ENCODE measurements at regions not wholly inside any gene's neighbourhood (a gene's known extent, or its start where the extent isn't known, plus 50 kb on each side); places are given as distances from the start of the nearest gene placed in this dataset.
"Not testable (repeated sequence)": the region's sequence is repeated elsewhere in the genome, so short reads cannot be mapped to it uniquely, and the experiment has no call there.

DNA sequence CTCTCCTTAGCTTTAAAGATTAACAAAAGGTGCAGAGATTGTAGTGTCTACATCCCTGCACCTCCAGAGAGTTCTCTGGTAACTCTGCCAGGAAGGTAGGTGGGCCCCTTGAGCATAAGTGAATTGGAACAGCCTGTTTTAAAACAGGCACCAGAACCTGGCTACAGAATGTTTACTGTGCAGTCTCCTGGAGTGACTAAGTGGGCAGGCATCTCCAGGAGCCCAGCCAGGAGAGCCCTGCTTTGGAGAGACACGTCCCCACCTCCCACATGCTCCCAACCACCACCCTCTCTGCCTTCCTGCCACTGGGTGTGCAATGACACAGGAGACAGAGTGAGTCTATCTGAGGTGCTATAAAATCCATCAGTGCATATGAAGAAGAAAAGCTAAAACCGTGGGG lies 110.3 kb upstream of the EYA4 start:
- DNase-seq = no peak

DNA sequence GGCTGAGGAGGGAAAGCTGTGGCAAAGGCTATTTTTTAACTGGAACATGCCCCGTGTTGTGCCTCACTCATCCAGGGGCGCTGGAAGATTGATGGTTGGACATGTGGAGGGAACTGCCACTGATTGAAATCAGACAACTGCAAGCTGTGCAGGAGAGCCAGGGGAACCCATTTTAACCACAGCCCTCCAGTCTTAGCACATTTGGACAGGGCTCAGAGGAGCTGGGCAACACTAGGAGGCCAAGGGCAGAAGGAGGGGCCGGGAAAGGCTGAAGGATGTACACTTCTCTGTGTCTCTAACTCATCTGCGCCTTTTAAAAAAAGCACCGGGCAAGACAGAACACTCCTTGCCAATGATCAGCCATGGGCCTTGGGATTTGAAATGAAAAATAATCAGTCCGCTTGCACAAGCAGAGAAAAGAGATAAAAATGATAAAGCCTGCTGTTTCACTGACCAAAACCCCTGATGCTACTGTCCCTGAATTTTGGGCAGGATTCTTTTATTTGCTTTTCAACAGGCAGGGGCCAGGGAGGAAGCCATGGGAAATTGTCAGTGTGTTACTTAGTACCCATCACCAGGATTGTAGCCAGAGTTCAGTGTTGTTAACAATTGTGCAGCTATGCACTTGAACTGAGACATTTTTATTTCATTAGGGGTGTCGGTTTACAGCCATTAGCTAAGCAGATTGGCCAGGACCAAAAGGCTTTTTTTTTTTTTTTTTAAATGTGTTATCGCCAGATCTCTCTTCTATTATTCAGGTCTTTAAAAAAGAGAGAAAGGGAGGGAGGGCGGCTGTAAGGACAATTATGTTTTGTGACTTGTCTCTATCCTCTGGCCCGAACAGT lies 109.3 kb upstream of the EYA4 start:
- DNase-seq = no peak

DNA sequence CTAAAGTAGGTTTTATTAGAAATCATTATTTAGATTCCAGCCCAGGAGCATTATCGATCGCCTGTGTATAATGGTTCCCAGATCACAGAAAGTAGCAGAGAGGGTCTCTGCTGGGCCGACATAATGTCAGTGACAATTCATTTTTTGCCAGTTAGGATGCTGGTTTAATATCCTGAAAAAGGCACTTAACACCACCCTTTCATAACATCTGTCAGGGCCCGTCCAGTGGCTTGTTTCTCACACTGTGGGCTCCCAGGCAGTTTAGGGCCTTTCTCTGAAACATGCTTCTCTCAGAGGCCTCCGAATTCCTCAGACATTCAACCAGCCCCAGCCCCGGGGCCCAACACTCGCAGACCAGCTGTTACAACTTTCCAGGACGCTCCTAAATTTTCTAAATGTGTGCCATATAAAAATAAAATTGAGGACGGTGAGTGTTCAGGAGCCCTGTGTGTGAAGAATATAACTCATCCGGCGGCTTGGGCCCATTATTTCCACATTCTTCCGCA lies 108.6 kb upstream of the EYA4 start:
- DNase-seq = no peak

DNA sequence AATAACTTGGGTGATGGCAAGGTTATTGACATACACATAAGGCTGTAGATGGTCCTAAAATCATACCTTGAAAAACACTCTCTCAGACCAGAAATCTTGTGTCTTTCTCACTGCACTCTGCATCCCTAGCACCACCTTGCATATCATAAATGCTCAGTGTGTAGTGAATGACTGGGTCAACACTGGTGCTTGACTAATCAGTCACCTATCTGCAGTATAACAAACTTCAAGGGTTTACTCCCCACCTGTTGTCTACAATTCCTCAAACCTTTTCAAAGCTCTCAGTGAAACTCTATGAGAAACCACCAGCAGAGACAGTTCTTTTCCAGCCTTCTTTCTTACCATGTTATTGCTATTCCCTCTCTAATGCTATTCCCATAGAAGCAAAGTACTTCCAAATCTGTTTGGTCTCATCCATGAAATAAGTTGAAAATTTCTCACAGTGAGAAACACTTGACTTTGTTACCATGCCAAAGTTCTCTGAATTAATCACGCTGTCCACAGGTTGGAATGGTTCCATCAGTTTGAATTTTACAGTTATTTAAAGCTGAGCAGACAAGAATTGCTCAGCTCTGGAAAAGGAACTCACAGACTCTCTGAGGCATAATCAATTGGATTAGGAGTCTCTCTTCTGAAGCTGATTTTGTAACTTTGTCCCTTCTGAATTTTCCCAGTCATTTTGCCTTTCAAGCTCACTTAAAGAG lies 104.8 kb upstream of the EYA4 start:
- DNase-seq = no peak

DNA sequence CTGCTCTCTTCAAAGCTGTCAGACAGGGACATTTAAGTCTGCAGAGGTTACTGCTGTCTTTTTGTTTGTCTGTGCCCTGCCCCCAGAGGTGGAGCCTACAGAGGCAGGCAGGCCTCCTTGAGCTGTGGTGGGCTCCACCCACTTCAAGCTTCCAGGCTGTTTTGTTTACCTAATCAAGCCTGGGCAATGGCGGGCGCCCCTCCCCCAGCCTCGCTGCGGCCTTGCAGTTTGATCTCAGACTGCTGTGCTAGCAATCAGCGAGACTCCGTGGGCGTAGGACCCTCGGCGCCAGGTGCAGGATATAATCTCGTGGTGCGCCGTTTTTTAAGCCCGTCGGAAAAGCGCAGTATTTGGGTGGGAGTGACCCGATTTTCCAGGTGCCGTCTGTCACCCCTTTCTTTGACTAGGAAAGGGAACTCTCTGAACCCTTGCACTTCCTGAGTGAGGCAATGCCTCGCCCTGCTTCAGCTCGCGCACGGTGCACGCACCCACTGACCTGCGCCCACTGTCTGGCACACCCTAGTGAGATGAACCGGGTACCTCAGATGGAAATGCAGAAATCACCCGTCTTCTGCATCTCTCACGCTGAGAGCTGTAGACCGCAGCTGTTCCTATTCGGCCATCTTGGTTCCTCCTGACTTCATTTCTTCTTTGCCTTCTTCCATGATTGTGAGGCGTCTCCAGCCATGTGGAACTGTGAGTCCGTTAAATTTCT lies 93.5 kb upstream of the EYA4 start:
- DNase-seq = not testable (repeated sequence)

DNA sequence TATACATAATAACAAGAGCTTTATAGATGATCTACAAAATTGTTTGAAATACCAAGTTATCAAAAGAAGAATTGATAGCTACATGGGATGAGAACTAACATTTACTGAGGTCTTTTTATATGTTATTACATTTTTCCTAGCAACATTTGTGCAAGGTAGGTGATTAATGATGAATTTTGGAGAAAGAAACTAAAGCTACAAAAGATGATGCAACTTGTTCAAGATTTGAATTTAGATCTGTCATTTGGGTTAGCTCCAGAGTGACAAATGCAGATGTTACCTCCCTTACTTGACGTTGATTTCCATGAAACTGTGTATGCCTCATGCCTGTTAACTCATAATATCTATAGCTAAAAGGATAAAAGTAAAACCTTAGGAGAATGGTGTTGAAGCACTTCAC lies 84.5 kb upstream of the EYA4 start:
- DNase-seq = no peak

DNA sequence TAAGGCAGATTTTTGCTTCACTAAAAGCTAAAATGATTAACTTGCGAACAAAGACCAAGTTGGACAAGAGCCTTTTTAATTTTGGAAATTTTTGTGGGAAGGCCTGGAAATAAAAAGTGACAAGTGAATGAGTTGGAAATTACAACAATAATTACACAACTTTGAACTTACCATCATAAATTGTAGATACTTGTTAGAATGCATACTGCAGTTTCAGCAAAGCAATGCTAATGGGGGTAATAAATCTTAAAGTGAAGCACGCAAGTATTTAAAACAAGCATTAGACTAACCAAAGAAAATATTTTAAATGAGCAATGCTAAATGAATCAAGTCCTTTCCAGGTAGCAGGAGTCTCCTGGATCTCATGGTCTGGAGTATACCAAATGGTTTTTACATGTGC lies 83.2 kb upstream of the EYA4 start:
- no peak for DNase-seq

DNA sequence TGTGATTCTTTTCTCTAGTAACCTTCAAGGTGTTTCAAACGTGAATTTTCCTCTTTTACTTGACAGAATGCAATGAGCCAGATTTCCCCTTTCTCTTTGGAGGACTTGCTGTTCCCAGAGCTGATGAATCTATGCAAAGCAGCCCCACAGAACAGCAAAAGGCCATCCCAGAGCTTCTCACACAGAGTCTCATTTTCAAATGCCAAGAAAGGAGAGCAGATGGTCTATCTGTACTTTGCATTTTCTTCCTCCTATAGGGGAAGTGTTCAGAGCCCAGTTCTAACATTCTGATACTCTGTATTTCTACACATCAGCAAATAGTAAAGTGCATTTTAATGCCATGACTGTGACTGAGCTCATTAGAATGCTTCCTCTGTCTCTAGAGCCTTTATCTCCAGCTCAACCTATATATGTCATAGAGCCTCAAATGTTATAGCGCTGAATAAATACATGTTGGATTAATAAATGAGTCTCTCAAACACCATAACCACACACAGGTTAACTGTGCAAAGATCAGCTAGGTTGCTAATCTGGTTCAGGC lies 81.8 kb upstream of the EYA4 start:
- DNase-seq = no peak

DNA sequence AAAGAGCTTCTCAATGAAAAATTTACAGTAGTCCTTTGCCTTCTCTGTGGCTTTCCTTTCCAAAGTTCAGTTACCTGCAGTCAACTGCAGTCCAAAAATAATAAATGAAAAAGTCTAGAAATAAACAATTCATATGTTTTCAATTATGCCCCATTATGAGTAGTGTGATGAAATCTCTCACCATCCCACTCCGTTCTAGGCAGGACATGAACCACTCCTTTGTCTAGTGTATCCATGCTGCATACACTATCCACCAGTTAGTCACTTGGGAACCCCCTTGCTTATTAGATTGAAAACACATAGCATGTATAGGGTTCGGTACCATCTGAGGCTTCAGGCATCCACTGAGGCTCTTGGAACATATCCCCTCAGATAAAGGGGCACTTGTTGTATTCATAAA lies 80.6 kb upstream of the EYA4 start:
- no peak for DNase-seq

DNA sequence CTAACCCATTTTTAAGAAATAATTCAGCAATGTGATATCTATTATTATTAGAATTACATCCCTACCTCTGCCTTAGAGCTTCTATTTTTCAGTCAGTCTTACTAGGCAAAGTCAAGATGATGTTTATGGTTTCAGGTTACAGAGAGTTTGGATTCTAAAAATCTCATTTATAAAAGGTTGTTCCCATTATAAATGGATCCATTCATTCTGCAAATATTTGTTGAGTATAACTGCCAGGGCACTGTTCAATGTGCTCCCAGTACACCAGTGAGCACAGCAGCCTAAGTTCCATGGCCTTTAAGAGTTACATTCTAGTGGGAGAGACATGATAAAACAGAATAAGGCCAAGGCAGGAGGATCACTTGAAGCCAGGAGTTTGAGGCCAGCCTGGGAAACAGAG lies 75.9 kb upstream of the EYA4 start:
- DNase-seq = no peak

DNA sequence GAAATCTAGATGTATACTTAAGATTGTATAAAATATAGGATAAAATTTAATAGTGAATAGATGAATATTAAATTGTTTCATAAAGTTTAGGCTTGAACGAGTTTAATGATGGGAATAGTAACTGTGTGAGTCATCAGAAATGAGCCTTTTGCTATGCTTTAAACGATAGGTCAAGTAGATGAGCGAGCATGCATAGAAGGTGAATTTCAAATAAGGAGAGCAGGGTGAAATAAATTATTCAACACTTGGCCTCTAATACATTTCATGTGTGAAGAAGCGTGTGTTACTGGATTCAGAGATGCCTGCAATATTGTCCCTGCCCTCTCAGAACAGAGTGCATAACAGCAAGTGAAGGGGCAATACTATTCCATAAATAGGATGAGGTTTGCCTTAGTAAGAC lies 74.4 kb upstream of the EYA4 start:
- no peak for DNase-seq

DNA sequence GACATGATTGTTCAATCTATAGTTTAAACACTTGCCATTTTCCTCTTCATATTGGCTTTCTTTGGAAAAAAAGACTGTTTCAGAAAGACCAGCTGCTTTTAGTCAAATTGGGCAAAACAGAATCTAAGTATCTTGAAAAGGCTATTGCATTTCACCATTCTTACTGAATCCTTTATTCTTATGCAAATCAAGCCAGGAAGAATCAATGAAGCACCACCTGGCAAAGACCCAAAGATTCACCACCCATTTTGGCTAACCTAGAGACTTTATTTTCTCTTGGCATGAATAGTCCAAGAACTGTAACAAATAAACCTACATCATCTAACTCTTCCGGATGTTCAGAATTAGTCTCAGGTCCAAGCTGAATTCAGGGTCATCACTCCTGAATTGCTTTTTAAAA lies 71.3 kb upstream of the EYA4 start:
- DNase-seq = no peak

DNA sequence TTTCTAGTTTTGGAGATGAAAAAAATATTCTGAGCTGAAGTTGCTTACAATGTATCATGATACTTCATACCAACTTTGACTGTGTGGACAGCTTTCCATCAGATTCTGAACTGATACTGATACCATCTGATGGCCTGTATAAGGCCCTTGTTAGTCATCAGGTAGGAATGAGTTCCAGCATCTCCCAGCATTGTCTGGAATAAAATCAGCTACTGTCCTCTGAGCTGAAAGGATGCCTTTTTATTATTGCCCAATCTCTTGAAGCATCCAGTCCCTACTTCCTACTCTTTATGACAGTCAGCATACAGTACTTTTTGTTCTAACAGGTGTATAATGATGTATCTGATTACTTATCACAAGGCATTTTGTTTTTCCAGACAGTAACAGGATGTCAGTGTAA lies 70.6 kb upstream of the EYA4 start:
- DNase-seq = no peak

DNA sequence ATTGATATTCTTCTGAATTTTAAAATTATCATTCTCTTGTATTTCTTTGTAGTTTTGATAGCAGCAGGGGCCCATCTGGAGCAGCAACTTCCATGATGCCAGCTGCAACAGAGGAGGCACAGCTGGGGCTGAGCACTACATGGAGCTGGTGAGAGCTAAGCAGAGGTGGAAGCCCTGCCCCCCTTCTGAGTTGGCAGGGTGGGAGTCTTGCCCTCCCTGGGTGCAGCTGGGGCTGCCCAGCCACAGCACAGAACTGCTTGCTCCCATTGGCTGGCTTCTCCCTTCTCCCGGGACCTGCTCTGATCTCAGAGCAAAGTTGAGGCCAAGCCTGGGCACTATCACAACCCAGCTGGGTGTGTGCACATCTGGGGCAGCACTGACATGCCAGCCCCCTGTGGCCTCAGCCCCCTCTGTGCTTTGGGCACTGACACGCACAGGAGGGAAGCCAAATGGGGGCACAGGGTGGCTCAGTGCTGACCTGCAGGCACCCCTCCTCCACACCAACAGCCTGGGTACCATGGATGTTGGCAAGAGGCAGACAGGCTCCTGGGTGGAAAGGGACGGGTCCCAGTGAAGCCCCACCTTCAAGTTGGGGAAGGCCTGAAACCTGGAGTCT lies 69.1 kb upstream of the EYA4 start:
- DNase-seq = no peak

DNA sequence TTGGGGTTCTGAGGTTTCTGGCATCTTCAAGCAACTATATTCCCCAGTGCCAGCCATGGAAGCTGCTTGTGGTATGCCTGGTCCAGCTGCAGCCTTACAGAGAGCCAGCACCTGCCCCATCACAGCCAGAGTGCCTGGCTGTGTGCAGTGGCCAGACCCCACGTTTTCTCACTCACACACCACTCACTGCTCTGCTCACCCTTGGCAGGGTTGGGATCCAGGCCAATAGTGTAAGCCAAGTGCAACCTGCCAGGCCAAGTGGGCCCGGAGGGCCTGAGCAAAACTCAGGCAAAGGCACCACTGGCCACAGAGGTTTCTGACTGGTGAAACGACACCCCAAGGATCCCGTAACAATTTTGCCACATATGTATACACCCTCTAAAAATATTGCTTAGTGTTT lies 67.9 kb upstream of the EYA4 start:
- DNase-seq = no peak

DNA sequence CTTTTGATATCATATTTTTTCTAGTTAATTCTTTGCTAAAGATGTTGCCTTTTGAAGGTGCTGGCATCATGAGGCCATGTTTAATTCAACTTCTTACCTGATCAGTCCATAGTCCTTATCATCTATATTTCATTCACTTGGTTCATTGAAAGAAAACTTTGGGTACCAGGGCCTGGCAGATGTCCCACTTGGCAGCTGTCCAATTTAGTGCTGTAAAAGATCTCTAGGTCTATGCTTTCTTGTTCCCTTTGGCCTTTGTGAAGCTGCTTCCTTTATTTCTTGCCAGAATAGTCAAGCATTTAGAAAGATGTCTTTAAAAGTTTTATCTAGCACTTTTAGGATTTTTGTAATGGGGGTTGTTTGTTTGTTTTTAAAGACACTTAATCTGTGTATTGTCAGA lies 61.7 kb upstream of the EYA4 start:
- no peak for DNase-seq

DNA sequence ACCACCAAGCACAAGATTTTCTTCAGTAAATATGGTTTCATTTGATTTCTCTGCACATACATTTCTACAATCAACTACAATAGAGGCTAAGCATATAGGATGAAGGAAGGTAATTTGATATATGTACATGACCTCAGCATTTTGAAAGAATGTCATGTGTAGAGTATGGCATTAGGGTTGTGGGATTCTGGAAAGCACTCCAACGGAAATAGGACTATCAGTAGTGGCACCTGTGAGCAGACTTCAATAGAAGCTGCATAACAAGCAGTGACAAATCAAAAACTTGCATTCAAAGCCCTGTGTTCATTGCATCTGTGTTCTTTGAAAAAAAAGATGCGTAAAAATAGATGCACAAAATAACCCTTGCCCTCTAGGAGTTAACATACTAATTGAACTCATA lies 57.5 kb upstream of the EYA4 start:
- DNase-seq = no peak

DNA sequence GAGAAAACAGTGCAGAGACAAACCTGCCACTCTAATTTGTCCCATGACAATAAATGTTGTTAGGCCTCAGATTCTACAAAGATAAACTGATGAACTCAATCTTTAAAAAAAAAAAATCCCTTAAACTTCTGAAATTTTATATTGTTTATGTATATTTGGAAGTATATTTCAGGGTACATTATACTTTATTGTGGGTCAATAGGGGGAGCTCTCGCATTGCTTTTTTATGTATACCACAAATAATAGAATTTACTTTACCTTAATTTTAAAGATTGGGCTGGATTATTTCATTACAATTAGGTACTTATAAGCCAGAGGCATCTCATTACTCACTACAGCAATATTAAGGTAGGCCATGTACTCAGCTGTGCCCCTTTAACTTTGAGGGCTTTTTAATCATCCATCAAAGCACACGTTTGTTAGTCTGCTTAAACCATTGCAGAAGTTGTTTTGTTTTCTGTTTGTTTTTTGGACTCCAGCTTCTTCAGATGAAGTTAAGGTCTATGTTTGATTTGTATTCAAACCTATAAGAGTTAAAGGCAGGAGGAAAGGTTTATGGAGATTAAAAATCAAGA lies 56.3 kb upstream of the EYA4 start:
- DNase-seq = no peak

DNA sequence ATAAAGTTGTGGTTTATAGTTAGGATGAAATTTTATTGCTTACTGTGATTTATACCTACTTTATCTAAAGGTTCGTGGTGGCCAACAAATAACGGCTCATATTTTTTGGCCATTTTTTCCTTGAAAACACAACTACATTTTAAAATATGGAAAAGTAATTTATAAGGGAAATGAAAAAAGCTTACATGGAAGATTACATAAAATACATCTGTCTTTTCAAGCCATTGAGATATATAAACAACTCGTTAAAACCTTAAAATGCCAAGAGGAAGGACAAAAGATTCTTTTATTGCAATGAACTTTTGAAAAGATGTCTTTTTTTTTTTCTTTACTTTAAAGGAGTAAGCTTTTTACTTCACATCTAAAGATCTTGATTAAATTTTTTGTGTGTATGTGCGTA lies 55.4 kb upstream of the EYA4 start:
- no peak for DNase-seq

DNA sequence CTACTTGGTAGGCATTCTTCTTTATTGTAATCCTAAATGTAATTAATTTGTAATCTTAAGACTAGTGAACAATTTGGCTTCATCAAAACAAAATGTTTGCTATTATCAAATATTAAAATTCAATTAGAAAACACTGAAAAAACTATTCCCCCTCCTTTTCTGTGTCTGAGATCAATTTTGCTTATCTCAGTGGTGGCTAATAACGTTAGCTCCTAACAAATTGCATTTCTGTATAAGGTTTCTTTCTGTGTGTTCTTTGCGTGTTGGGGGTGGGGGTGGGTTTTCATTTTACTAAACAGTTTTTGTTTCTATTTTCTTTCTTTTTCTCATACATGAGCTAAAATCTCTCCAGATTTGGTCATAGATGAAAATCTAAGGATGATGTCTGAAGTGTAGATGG lies 54.0 kb upstream of the EYA4 start:
- DNase-seq = no peak

DNA sequence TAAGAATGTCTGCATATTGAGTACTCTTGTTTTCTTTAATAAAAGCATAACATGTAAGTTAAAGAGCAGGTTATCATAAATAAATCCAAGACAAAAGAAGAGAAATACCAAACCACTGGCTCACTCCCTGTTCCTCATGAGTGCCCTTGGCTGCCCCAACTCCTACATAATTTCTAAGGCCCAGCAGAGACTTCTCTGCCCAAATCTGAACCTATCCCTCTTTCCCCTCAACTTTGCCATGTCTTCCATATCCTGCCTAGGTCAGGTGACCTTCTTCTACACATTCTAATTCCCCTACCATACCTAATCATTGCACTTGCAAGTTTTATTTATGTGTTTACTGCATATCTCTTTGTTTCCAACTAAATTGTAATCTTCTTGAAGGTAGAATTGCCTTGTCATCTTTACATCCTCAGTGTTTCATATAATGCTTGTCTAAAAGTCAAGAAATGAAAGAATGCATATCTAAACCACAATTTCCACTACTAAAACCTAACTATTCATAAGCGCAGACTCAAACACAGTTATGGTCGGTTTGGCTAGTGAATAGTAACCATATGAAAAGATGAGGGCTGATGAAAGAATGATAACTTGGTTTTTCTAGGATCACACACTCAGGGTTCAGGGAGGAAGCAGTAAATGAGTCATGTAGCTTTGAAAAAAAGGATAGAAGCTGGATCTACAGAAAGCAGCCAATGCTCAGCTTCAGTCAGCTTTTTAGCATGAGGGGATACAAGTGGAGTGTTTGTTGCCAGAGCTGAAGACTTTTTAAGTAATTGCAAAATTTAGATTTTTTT lies 53.3 kb upstream of the EYA4 start:
- no peak for DNase-seq

DNA sequence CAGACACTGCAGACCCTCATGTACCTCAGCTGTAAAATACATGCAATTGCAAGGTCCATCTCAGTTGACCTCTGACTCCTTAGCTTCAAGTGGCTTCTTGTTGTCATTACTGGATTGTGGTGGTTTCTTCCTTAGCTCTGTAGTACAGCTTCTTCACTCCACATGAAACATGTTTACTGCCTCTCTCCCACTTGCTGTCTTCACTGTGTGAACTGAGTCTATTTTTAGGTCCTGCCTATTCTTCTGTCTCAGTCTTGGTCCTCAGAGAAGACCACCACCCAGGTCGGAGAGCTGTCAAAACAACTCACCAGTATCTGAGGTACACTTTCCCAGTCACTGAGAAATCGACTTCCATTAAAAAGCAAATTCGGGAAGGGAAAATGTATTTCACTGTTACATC lies 50.2 kb upstream of the EYA4 start:
- DNase-seq = no peak

All from CD4-positive, alpha-beta T cell treated with Interleukin-12 subunit alpha and Interleukin-12 subunit beta, for 1 hour (primary cell).